AG09309 (cell line): ENCODE measurements at regions not wholly inside any gene's neighbourhood (a gene's known extent, or its start where the extent isn't known, plus 50 kb on each side); places are given as distances from the start of the nearest gene placed in this dataset.

Experiments
- DNase-seq: peaks from one replicate; pipeline ENCODE4 v3.0.0-alpha.2; 2010; ENCODE audit warnings: low read depth
- H3K4me3 ChIP-seq: 2 replicates; pipeline ENCODE4 v1.5.1; 2011; ENCODE audit warnings: mild to moderate bottlenecking, low read depth, low read length, moderate library complexity; ENCODE audit not compliant: control insufficient read depth
- CTCF ChIP-seq: IDR thresholded peaks from 2 replicates; pipeline ENCODE4 v1.5.1; 2011; ENCODE audit warnings: mild to moderate bottlenecking, low read depth, low read length, inconsistent platforms; ENCODE audit not compliant: insufficient read depth, control insufficient read depth; ENCODE audit errors: missing control alignments

- no peak for TF ChIP-seq CTCF
- no peak for DNase-seq
- no peak overlapping the region for H3K4me3 ChIP-seq
Observed at GRCh38 chr6:82017773-82018172, 229.8 kb downstream of the IBTK start.

GRCh38 chr6:82017288-82017687, 230.3 kb downstream of the IBTK start:
- no peak overlapping the region for H3K4me3 ChIP-seq
- DNase-seq: peak; percentile 72
- TF ChIP-seq CTCF: no peak

GRCh38 chr6:82015526-82015925, 232.0 kb downstream of the IBTK start:
- DNase-seq: no peak
- H3K4me3 ChIP-seq: no peak overlapping the region
- TF ChIP-seq CTCF: no peak

GRCh38 chr6:82015043-82015442, 232.5 kb downstream of the IBTK start:
- no peak for DNase-seq
- TF ChIP-seq CTCF: no peak
- H3K4me3 ChIP-seq: no peak overlapping the region

- H3K4me3 ChIP-seq: no peak overlapping the region
- TF ChIP-seq CTCF: no peak
- DNase-seq: no peak
Observed at GRCh38 chr6:82013561-82014530, 233.7 kb downstream of the IBTK start.

GRCh38 chr6:82006027-82006738, 241.4 kb downstream of the IBTK start:
- no peak for DNase-seq
- H3K4me3 ChIP-seq: no peak overlapping the region
- TF ChIP-seq CTCF: peak; percentile 68
